ENCODE measurements at regions not wholly inside any gene's neighbourhood (a gene's known extent, or its start where the extent isn't known, plus 50 kb on each side); places are given as distances from the start of the nearest gene placed in this dataset.

- no peaks in the 10 kb centered on the region for H3K27me3 ChIP-seq (ENCODE audit: insufficient read depth, low read length)
- no peak overlapping the region for H3K4me3 ChIP-seq (ENCODE audit: low read length)
- H3K9me3 ChIP-seq (ENCODE audit: low read depth, low read length): no peaks in the 10 kb centered on the region
- H3K4me1 ChIP-seq (ENCODE audit: insufficient read depth, low read length): peaks cover 21% of the 10 kb centered on the region
These were observed 235.6 kb upstream of the HS6ST1 start for GRCh38 chr2:128554151-128554769.

GRCh38 chr2:128555433-128555832 lies 236.8 kb upstream of the HS6ST1 start:
- no peaks in the 10 kb centered on the region for H3K27me3 ChIP-seq (ENCODE audit: insufficient read depth, low read length)
- H3K4me1 ChIP-seq (ENCODE audit: insufficient read depth, low read length): peaks cover 21% of the 10 kb centered on the region
- no peaks in the 10 kb centered on the region for H3K9me3 ChIP-seq (ENCODE audit: low read depth, low read length)
- H3K4me3 ChIP-seq (ENCODE audit: low read length): no peak overlapping the region

- Histone ChIP-seq H3K4me1 (ENCODE audit: insufficient read depth, low read length) (peaks cover 21% of the 10 kb centered on the region), H3K4me3 (ENCODE audit: low read length) (no peak overlapping the region), H3K9me3 (ENCODE audit: low read depth, low read length) (no peaks in the 10 kb centered on the region), H3K27me3 (ENCODE audit: insufficient read depth, low read length) (no peaks in the 10 kb centered on the region)
These were observed 237.4 kb upstream of the HS6ST1 start for GRCh38 chr2:128556089-128556488.

GRCh38 chr2:128556633-128557032 lies 238.0 kb upstream of the HS6ST1 start:
- Histone ChIP-seq H3K27me3 (ENCODE audit: insufficient read depth, low read length) (no peaks in the 10 kb centered on the region), H3K4me3 (ENCODE audit: low read length) (no peak overlapping the region), H3K9me3 (ENCODE audit: low read depth, low read length) (no peaks in the 10 kb centered on the region), H3K4me1 (ENCODE audit: insufficient read depth, low read length) (peaks cover 21% of the 10 kb centered on the region)

GRCh38 chr2:128557069-128557468 lies 238.4 kb upstream of the HS6ST1 start:
- Histone ChIP-seq H3K27me3 (ENCODE audit: insufficient read depth, low read length) (no peaks in the 10 kb centered on the region), H3K4me3 (ENCODE audit: low read length) (no peak overlapping the region), H3K4me1 (ENCODE audit: insufficient read depth, low read length) (peaks cover 21% of the 10 kb centered on the region)

GRCh38 chr2:128557831-128558241 lies 239.2 kb upstream of the HS6ST1 start:
- H3K9me3 ChIP-seq (ENCODE audit: low read depth, low read length): no peaks in the 10 kb centered on the region
- H3K27me3 ChIP-seq (ENCODE audit: insufficient read depth, low read length): no peaks in the 10 kb centered on the region
- peaks cover 21% of the 10 kb centered on the region for H3K4me1 ChIP-seq (ENCODE audit: insufficient read depth, low read length)
- H3K4me3 ChIP-seq (ENCODE audit: low read length): no peak overlapping the region

More at GRCh38 chr2:128557069-128557468, 238.4 kb upstream of the HS6ST1 start:
- H3K9me3 ChIP-seq (ENCODE audit: low read depth, low read length): no peaks in the 10 kb centered on the region

GRCh38 chr2:128558441-128558840 lies 239.8 kb upstream of the HS6ST1 start:
- Histone ChIP-seq H3K27me3 (ENCODE audit: insufficient read depth, low read length) (no peaks in the 10 kb centered on the region), H3K4me3 (ENCODE audit: low read length) (no peak overlapping the region), H3K9me3 (ENCODE audit: low read depth, low read length) (no peaks in the 10 kb centered on the region), H3K4me1 (ENCODE audit: insufficient read depth, low read length) (peaks cover 21% of the 10 kb centered on the region)

- no peaks in the 10 kb centered on the region for H3K27me3 ChIP-seq (ENCODE audit: insufficient read depth, low read length)
- peaks cover 21% of the 10 kb centered on the region for H3K4me1 ChIP-seq (ENCODE audit: insufficient read depth, low read length)
- H3K4me3 ChIP-seq (ENCODE audit: low read length): no peak overlapping the region
- H3K9me3 ChIP-seq (ENCODE audit: low read depth, low read length): no peaks in the 10 kb centered on the region
These were observed 240.3 kb upstream of the HS6ST1 start for GRCh38 chr2:128558895-128559532.

GRCh38 chr2:128559533-128560515 lies 241.2 kb upstream of the HS6ST1 start:
- Histone ChIP-seq H3K9me3 (ENCODE audit: low read depth, low read length) (no peaks in the 10 kb centered on the region), H3K4me3 (ENCODE audit: low read length) (no peak overlapping the region), H3K4me1 (ENCODE audit: insufficient read depth, low read length) (peaks cover 21% of the 10 kb centered on the region), H3K27me3 (ENCODE audit: insufficient read depth, low read length) (no peaks in the 10 kb centered on the region)

GRCh38 chr2:128560718-128561117 lies 242.1 kb upstream of the HS6ST1 start:
- Histone ChIP-seq H3K4me3 (ENCODE audit: low read length) (no peak overlapping the region), H3K4me1 (ENCODE audit: insufficient read depth, low read length) (peaks cover 21% of the 10 kb centered on the region), H3K27me3 (ENCODE audit: insufficient read depth, low read length) (no peaks in the 10 kb centered on the region), H3K9me3 (ENCODE audit: low read depth, low read length) (no peaks in the 10 kb centered on the region)

- H3K4me1 ChIP-seq (ENCODE audit: insufficient read depth, low read length): peaks cover 17% of the 10 kb centered on the region
- no peaks in the 10 kb centered on the region for H3K9me3 ChIP-seq (ENCODE audit: low read depth, low read length)
- no peaks in the 10 kb centered on the region for H3K27me3 ChIP-seq (ENCODE audit: insufficient read depth, low read length)
- H3K4me3 ChIP-seq (ENCODE audit: low read length): no peak overlapping the region
These were observed 244.0 kb upstream of the HS6ST1 start for GRCh38 chr2:128562471-128563347.

- Histone ChIP-seq H3K4me1 (ENCODE audit: insufficient read depth, low read length) (peaks cover 11% of the 10 kb centered on the region), H3K4me3 (ENCODE audit: low read length) (no peak overlapping the region), H3K9me3 (ENCODE audit: low read depth, low read length) (no peaks in the 10 kb centered on the region)
These were observed 244.7 kb upstream of the HS6ST1 start for GRCh38 chr2:128563348-128563687.

GRCh38 chr2:128564131-128564530 lies 245.5 kb upstream of the HS6ST1 start:
- Histone ChIP-seq H3K9me3 (ENCODE audit: low read depth, low read length) (no peaks in the 10 kb centered on the region), H3K4me3 (ENCODE audit: low read length) (no peak overlapping the region), H3K27me3 (ENCODE audit: insufficient read depth, low read length) (no peaks in the 10 kb centered on the region), H3K4me1 (ENCODE audit: insufficient read depth, low read length) (peaks cover 5% of the 10 kb centered on the region)

More at GRCh38 chr2:128563348-128563687, 244.7 kb upstream of the HS6ST1 start:
- no peaks in the 10 kb centered on the region for H3K27me3 ChIP-seq (ENCODE audit: insufficient read depth, low read length)

- Histone ChIP-seq H3K27me3 (ENCODE audit: insufficient read depth, low read length) (no peaks in the 10 kb centered on the region), H3K4me3 (ENCODE audit: low read length) (no peak overlapping the region), H3K9me3 (ENCODE audit: low read depth, low read length) (no peaks in the 10 kb centered on the region), H3K4me1 (ENCODE audit: insufficient read depth, low read length) (peaks cover 5% of the 10 kb centered on the region)
These were observed 245.9 kb upstream of the HS6ST1 start for GRCh38 chr2:128564551-128564950.

Data from mononuclear cell (primary cell).